H1 (cell line): ENCODE measurements at regions not wholly inside any gene's neighbourhood (a gene's known extent, or its start where the extent isn't known, plus 50 kb on each side); places are given as distances from the start of the nearest gene placed in this dataset.

Experiments used
- ATF2 ChIP-seq: IDR thresholded peaks from 2 replicates; pipeline ENCODE4 v1.6.1; 2012; ENCODE audit warnings: low read length, inconsistent platforms
- BACH1 ChIP-seq: IDR thresholded peaks from 2 replicates; pipeline ENCODE4 v1.6.1; 2012; ENCODE audit warnings: low read length, improper control_type of control experiment
- SP1 ChIP-seq: IDR thresholded peaks from 2 replicates; pipeline ENCODE4 v1.6.1; 2011; ENCODE audit warnings: low read depth, low read length

- TF ChIP-seq BACH1 (no peak), ATF2 (no peak), SP1 (no peak)
These were observed 718.6 kb upstream of the NECTIN3 start (continued) for GRCh38 chr3:110352841-110353604.
